HG03469 (cell line): ENCODE measurements at regions not wholly inside any gene's neighbourhood (a gene's known extent, or its start where the extent isn't known, plus 50 kb on each side); places are given as distances from the start of the nearest gene placed in this dataset.

Source experiments
- ATAC-seq: cut with Tn5 transposase; IDR thresholded peaks from one replicate; pipeline ENCODE4 v1.9.1; 2021; ENCODE audit warnings: mild to moderate bottlenecking, moderate library complexity, moderate number of reproducible peaks; ENCODE audit not compliant: unreplicated experiment

GRCh38 chr14:53493320-53493719 lies 340.2 kb upstream of the DDHD1 start:
- no peak for ATAC-seq

DNA sequence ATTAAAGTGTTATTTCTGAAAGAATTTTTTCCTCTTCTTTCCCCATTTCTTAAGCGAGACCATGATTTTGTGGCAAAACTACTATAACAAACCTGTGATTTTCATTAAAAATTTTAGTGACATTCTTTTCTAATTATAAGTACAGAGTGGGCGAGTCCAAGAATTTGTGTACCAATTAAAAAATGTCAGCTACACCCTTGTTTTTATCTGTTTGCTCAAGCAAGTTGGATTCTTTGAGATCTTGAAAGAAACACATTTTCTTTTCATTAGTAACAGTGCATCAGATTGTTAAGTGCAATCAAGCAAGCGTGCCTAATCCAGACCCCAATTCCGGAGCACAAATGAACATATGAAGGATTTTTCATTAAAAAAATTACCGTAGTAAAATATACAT lies 338.8 kb upstream of the DDHD1 start:
- ATAC-seq, result no peak

DNA sequence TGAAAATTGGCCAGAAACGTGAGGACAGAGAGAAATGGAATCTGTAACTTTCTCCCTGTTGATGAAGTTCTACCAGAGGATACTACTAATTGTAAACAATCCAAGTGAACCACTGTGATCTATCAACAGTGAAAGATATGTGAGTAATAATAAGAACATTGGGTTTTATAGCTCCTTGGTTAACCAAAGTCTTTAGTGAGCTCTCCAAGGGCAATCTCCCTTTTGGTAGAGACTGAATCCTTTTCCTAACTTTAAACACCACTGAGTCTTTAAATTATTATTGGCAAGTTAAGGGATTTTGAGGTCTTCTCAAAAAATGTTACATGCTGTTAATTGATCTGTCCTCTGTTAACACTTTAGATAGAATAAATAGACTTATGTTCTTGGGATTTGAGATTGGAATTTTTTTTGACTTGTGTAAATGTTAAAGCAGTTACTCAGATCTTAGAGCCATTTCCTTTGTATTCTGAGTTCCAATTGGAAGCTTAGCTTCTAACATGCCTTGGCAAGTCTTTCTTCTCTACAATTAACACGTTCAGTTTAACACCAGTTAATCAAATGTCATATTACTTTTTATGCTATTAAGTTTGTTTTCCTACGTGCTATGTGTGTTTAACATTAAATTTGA lies 338.2 kb upstream of the DDHD1 start:
- no peak for ATAC-seq

DNA sequence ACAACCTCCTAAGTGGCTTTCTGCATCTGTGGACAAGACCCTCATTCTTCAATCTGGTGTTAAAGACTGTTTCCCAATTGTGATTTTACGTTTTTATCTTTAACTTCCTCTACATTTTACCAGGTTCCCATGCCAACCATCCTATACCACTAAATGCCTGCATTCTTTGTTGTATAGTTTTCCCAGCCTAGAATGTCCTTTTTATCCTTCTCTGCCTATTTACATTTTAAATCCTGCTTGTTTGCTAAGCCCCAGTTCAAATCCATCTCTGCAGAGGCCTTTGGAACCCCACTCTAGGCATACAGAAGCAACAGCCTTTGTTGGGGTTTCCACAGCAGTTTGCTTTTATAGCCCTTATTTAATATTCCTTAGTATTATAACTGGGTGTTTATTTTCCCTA lies 325.1 kb upstream of the DDHD1 start:
- ATAC-seq, result no peak

DNA sequence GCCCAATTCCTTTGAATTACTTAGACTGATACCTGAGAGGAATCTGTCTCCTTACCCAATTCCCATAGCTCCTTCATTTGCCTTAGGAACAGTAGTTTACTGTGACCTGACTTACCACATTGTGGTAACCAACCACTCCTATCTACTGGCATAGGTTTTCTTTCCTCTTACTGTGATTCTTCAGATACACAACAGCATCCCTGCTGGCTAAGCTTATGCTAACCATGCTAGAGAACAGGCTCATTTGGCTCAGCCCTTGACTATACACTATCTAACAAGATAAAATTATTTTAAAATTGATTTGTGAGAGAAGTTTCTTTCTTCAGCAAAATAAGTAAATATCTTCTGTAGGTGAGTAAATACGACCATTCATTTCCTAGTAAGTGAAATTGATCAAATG lies 320.4 kb upstream of the DDHD1 start:
- no peak for ATAC-seq

GRCh38 chr14:53472306-53472705 lies 319.2 kb upstream of the DDHD1 start:
- no peak for ATAC-seq

- no peak for ATAC-seq
These were observed 317.4 kb upstream of the DDHD1 start for GRCh38 chr14:53470351-53471043.

DNA sequence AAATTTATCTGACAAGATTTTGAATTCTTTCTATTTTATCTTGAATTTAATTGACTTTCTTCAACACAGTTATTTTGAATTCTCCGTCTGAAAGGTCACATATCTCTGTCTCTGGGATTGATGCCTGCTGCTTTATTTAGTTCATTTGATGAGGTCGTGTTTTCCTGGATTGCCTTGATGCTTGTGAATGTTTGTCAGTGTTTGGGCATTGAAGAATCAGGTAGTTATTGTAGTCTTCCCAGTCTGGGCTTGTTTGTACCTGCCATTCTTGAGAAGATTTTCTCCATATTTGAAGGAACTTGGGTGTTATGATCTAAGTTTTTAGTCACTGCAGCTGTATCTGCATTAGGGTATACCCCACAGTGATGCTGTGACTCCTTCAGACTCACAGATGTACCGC lies 315.8 kb upstream of the DDHD1 start:
- ATAC-seq, result no peak

DNA sequence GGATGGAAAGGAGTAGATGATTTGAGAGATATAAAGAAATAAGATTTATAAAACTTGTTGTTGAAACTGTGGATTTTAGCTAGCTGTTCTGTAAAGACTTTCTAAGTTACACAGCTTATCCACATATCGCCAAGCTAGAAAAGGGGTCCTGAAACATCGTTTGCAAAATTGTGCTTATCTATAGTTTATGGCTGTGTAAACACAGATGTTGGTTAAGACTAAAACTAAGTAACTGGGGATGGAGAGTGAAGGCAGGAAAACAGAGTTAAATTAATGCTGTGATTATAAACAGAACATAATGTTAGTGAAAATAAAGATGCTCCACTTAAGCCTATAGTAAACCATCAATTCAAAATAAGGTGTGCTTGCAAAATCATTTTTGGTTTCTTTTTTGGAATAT lies 311.3 kb upstream of the DDHD1 start:
- ATAC-seq, result no peak

DNA sequence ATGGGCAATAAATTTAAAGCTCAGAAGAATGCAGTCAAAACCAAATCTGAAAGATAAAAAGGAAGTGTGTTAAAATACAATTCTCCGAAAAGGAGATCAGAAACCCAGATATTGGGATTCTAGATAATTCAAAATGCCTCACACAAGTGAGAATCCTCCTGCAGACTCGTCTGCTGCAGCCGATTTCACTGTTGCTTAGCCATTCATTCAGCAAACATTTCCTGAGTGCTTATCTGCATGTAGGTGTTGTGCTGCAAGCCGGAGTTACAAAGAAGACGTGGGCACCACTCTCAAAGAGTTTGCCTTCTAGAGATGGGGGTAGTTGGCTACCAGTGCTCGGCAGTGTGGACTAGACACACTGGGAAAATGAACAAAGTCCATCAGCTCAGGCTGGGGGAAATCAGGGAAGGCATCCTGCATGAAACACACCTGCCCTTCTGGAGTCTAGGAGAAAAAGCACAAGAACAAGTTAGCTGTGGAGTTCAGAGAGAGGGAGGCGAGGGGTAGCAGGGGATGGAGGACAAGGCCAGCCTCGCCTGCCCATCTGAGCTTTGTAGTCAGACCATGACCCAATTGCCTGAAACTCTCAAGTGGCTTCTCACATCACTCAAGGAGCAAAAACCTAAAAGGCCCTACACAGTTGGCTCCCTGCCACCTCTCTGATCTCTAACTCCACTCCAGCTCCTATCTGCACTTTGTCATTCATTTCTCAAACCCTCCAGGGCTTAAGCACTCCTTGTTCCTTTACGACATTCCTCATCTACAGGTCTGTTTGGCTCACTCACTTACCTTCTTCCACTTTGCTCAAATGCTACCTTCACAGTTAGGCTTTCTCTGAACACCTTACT lies 310.0 kb upstream of the DDHD1 start:
- ATAC-seq, result no peak

GRCh38 chr14:53461858-53462257 lies 308.7 kb upstream of the DDHD1 start:
- no peak for ATAC-seq

GRCh38 chr14:53460544-53460943 lies 307.4 kb upstream of the DDHD1 start:
- no peak for ATAC-seq

GRCh38 chr14:53458368-53458814 lies 305.3 kb upstream of the DDHD1 start:
- no peak for ATAC-seq

- ATAC-seq, result no peak
These were observed 303.8 kb upstream of the DDHD1 start for GRCh38 chr14:53456931-53457330.

- ATAC-seq, result no peak
These were observed 299.0 kb upstream of the DDHD1 start for GRCh38 chr14:53452005-53452673.

DNA sequence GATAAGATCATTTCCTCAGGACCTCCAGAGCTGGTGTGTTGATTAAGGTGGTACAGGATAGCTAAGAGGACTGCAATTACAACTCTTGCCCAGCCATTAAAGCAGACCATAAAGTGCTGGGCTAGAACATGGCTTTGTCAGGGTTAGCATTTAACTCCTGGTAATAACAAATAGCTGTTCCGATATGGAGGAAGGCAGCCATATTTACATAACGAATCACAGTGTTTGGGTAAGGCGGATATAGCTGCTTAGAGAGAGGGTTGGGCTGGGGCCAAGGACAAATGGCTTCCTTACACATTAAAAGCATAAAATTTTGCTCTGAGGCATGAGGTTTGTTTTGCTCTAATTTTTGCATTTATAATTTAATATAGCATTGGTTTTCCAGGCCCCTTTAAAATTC lies 297.7 kb upstream of the DDHD1 start:
- ATAC-seq, result no peak

- no peak for ATAC-seq
These were observed 295.6 kb upstream of the DDHD1 start for GRCh38 chr14:53448682-53449081.

DNA sequence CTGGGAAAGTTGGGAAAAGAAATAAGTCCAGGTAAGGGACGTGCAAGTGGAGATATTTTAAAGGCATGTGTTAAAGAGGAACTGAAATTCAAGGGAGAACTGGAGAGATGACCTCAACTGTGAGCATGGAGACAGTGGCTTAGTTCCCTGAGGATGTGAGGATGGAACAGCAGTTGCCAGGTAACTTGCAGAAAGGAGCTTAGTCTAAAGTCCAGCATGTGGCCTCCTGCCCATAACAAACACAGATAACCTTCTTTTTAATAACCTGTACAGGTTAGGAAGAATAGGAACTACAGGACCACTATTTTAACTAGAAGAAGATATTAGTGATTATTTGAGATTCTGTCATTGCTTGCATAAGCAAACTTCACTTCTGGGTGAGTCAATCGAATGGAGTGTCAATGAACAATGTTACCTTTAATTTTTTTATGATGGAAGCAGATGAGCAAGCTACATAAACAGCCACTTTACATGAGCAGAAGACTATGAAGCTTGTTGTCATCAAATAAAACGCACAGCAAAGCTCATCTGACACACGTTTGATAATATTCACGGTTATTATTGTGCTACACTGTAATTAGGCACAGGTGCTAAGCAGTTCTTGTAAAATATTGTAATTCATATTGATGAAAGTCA lies 291.7 kb upstream of the DDHD1 start:
- ATAC-seq, result no peak

- ATAC-seq, result no peak
These were observed 288.7 kb upstream of the DDHD1 start for GRCh38 chr14:53441789-53442188.

DNA sequence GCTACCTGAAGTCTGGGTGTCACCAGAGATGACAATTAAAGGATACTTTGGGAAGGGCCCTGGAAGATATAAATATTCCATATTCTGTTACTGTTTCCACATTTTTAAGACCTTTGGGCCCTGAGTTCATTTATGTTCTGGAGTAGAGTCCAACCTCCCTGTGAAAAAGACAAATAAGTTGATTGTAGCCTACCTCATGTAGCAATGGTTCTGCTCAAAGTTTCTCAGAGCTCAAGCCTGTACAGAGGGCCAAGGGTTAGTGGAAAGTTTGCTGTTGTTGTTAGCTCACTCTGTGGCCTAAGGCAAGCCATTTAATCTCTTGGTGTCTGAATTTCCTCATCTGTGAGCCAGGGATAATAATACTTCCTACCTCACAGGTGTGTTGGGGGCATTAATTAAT lies 284.7 kb upstream of the DDHD1 start:
- ATAC-seq, result no peak

DNA sequence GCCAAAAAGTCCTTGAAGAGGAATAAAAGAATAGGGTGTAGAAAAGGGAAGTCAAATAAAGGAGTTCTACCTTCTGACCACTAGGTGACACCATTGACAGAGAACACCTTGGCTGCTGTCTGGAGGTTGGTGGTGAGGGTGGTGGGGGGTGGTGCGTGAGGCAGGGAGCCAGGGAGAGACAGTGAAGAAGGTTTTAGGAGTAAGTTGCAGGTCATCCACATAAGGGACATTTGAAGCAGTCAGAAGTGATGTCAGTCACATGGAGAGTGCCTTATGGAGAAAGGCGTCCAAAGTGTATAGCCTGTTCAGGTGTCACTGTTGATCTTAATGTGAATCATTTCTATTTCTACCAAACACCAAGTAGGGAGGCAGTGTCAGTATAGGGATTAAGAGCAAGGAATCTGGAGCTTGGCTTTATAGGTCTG lies 279.3 kb upstream of the DDHD1 start:
- peak; percentile 81 for ATAC-seq
